ENCODE measurements at regions not wholly inside any gene's neighbourhood (a gene's known extent, or its start where the extent isn't known, plus 50 kb on each side); places are given as distances from the start of the nearest gene placed in this dataset.

- peak; percentile 46 for DNase-seq
Observed at GRCh38 chr1:185681034-185681633, 53.1 kb upstream of the HMCN1 start.

DNA sequence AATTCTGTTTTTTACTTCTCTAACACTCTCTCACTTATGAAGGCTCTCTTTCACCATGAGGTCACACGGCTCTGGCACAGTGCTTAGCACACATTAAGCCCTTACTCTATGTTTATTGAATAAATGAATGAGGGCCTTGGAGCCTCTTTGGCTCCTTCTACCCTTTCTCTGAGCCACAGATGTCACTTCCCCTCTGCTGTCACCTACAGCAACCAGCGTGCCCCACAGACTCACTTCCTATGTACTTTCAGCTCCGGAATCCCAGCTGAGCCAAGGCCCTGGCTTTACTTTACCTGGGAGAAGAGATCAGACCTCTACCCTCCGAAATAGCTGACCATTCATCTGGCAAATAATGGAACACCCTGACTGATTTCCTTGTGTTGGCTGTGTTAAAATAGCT, 53.7 kb upstream of the HMCN1 start:
- no peak for DNase-seq

GRCh38 chr1:185679220-185679619, 55.0 kb upstream of the HMCN1 start:
- DNase-seq = peak; percentile 6

DNA sequence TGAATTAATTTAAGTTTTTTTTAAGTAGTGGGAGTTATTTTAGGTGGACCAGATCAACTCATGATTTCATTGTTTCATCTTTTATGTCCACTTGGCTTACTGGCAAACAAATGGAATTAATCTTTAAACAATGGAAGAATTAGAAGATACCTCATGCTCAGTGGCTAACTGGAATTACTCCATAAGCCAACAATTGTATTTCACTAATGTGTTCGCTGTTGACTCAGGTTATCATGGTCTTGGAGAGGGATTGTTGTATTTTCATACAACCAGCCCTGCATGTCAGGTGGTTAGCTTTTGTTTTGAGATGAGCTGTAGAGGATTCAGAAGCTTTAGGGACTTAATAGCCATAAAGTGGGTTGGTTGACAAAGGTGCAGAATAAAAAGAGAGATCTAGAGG, 57.2 kb upstream of the HMCN1 start:
- no peak for DNase-seq

DNA sequence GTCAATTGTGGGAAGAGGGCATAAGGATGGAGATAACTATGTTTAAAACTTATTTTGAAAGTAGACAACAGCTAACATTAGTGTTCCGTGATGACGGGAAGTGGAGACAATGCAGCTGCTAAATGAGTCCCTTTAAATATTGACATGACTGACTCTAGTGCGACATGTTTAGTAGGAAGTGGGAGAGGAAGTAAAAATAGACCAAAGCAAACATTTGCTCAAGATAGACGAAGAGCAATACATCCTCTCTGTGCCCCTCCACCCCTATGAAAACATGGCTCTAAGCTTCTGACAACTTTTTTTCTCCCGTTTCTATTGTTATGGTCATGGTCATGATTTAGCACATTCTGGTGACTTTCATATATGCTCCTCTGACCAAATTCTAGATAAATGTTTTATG, 60.0 kb upstream of the HMCN1 start:
- no peak for DNase-seq

GRCh38 chr1:185672719-185673360, 61.4 kb upstream of the HMCN1 start:
- DNase-seq = no peak

- peak; percentile 58 for DNase-seq
Observed at GRCh38 chr1:185670187-185670627, 64.0 kb upstream of the HMCN1 start.

DNA sequence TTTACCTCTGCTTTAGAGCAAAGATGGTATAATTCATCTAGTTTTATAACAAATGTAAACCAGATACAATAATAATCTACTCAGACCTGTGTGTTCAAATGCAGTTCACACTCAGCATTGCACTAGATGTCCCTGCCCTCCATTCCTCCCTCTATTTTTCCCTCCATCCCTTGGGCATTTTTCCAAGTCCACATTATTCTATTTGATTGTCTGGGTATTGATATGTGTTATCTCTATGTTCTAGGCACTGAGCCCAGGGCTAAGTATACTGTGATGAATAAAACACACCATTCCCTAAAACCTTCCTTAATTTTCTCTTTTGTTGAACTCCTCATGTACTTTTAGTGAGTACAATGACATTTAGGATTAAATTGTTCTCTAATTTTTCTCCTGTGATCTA, 66.2 kb upstream of the HMCN1 start:
- no peak for DNase-seq

- no peak for DNase-seq
Observed at GRCh38 chr1:185666582-185666981, 67.6 kb upstream of the HMCN1 start.

GRCh38 chr1:185663771-185664296, 70.4 kb upstream of the HMCN1 start:
- DNase-seq = no peak

- DNase-seq = no peak
Observed at GRCh38 chr1:185663332-185663731, 70.9 kb upstream of the HMCN1 start.

GRCh38 chr1:185661971-185662370, 72.2 kb upstream of the HMCN1 start:
- DNase-seq = no peak

GRCh38 chr1:185656663-185657062, 77.5 kb upstream of the HMCN1 start:
- DNase-seq = no peak

GRCh38 chr1:185654952-185655314, 79.3 kb upstream of the HMCN1 start:
- no peak for DNase-seq

DNA sequence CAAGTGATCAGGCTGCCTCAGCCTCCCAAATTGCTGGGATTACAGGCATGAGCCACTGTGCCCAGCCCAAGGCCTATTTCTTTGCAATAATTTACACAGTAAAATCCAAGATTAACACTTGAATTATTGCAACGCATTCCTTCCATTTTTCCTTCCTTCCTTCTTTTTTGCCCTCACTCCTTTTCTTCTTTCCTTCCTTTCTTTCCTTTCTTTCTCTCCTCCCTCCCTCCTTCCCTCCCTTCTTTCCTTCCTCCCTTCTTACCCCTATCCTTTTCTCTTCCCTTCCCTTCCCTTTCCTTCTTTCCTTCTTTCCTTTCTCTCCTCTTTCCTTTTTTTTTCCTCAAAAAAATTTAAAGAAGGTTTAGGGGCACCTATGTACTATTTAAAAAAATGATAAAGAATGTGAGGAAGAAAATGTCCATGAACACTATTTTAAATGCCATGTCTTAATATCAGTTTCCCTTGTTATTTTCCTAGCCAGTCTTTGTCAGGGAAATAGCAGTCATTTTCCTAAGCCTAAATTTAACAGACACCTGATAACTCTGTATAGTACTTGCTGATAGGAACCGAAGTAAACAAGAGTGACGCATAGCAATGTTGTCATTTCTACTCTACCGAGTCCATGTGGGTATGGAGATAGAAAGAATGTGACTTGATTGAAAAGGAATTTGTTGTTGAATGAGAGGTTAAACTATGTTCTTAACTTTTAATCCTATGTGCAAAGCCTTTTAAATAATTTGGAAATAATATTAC, 79.8 kb upstream of the HMCN1 start:
- peak; percentile 14 for DNase-seq

DNA sequence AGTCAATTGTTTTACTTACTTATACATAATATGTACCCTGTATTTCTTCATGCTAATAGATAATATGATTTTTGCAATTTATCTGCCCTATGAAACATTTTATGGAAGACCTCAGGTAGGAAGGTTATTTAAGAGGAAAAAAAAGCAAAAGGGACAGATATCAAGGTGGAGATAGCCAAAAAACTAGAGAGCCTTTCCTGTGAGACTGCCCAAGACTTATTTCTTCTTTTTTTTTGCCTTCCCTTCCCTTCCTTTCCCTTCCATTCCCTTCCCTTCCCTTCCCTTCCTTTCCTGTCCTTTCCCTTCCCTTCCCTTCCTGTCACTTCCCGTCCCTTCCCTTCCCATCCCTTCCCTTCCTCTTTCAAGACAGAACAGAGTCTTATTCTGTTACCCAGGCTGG, 80.6 kb upstream of the HMCN1 start:
- DNase-seq = no peak

DNA sequence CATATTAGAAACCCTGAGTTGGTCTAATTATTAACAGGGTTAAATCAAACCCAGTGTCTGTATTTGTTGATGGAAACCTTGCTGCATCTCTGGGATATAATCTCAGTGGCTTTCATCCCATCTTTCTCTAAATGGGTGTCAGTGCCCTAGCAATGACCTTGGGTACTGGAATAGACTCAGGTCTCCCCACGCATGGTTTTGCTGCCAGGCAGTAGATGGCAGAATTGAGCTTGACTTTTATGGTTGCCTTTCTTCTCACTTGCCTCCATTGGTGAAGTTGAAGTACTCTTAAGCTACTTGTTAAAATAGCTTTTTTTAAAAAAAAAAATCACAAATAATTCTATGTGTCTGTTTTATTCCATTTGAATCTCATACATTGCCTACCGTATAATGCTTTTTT, 81.8 kb upstream of the HMCN1 start:
- peak; percentile 7 for DNase-seq

DNA sequence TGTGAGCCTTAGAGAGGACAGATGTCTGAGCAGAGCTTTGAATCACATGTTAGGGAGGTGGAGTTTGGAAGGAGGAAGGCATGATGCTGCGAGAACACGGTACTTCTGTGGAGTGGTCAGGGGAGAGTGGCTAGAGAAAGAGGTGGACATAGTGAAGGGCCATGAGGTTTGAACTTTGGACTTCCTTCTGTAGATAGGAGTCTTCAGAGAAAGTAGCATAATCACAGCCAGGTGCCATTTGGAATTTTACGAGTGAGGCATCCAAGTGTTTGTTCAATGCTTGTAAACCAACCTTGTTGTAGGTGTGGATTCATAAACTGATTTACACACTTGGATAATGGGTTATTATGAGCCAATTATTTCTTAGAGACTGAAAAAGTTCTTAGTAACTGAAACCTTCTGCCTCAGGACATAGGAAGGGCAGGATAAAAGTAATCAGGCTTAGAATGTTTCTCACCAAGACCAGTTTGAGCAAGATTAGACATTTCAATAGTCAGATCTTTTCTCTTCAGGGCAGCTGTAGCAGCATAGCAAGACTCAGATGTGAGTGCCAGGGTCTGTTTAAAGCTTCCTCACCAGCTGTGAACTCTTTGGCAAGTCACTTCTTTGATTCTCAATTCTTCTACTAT, 83.5 kb upstream of the HMCN1 start:
- no peak for DNase-seq

DNA sequence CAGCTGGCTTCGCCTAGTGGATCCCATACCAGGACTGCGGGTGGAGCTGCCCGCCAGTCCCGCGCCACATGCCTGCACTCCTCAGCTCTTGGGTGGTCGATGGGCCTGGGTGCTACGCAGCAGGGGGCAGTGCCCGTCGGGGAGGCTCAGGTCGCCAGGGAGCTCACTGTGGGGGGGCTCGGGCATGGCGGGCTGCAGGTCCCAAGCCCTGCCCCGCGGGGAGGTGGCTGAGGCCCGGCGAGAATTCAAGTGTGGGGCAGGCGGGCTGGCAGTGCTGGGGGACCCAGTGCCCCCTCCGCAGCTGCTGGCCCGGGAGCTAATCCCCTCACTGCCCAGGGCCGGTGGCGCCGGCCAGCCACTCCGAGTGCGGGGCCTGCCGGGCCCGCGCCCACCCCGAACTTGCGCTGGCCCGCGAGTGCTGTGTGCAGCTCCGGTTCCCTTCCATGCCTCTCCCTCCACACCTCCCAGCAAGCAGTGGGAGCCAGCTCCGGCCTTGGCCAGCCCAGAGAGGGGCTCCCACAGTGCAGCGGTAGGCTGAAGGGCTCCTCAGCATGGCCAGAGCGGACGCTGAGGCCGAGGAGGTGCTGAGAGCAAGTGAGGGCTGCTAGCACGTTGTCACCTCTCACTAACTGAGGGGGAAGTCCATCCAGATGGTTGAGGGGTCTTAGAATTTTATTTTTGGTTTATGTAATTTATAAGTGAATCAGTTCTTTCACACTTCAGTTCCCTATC, 85.2 kb upstream of the HMCN1 start:
- no peak for DNase-seq

DNA sequence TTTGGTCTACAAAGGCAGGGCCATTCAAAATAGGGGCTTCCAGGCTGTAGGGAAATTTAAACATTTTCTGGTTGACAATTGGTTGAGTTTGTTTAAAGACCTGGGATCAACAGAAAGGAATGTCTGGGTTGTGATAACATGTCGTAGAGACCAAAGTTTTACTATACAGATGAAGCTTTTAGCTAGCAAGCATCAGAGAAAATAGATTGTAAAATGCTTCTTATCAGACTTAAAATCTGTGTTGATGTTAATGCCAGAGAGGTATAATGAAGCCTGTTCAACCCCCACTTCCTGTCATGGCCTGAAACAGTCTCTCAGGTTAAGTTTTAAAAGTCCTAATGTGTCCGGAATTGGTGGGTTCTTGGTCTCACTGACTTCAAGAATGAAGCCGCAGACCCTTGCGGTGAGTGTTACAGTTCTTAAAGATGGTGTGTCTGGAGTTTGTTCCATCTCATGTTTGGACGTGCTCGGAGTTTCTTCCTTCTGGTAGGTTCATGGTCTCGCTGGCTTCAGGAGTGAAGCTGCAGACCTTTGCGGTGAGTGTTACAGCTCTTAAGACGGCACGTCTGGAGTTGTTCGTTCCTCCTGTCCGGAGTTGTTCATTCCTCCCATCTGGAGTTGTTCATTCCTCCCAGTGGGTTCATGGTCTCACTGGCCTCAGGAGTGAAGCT, 86.5 kb upstream of the HMCN1 start:
- DNase-seq = peak; percentile 28

- DNase-seq = peak; percentile 100
Observed at GRCh38 chr1:185646202-185646683, 87.9 kb upstream of the HMCN1 start.

- DNase-seq = peak; percentile 31
Observed at GRCh38 chr1:185645686-185646085, 88.5 kb upstream of the HMCN1 start.
